ENCODE measurements at regions not wholly inside any gene's neighbourhood (a gene's known extent, or its start where the extent isn't known, plus 50 kb on each side); places are given as distances from the start of the nearest gene placed in this dataset.

GRCh38 chr1:4596486-4596885, 57.9 kb upstream of the AJAP1 start:
- TF ChIP-seq SIN3A (IDR thresholded peaks at IDR 0.05; ENCODE audit: borderline replicate concordance, insufficient read depth, low read depth, low read length) (no peak), CTCF (IDR thresholded peaks at IDR 0.05) (no peak), TCF7L2 (IDR thresholded peaks at IDR 0.05; ENCODE audit: low read depth, low read length) (no peak), POLR2AphosphoS5 (IDR thresholded peaks at IDR 0.05; ENCODE audit: low read depth, low read length) (no peak)

Measured in Panc1 (cell line).